ENCODE measurements at regions not wholly inside any gene's neighbourhood (a gene's known extent, or its start where the extent isn't known, plus 50 kb on each side); places are given as distances from the start of the nearest gene placed in this dataset.

- TF ChIP-seq, protein P1, sequence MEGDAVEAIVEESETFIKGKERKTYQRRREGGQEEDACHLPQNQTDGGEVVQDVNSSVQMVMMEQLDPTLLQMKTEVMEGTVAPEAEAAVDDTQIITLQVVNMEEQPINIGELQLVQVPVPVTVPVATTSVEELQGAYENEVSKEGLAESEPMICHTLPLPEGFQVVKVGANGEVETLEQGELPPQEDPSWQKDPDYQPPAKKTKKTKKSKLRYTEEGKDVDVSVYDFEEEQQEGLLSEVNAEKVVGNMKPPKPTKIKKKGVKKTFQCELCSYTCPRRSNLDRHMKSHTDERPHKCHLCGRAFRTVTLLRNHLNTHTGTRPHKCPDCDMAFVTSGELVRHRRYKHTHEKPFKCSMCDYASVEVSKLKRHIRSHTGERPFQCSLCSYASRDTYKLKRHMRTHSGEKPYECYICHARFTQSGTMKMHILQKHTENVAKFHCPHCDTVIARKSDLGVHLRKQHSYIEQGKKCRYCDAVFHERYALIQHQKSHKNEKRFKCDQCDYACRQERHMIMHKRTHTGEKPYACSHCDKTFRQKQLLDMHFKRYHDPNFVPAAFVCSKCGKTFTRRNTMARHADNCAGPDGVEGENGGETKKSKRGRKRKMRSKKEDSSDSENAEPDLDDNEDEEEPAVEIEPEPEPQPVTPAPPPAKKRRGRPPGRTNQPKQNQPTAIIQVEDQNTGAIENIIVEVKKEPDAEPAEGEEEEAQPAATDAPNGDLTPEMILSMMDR (conservative IDR thresholded peaks at IDR 0.05; ENCODE audit: low read depth, low read length) = no peak
- TF ChIP-seq EZH2 (IDR thresholded peaks at IDR 0.05; ENCODE audit: borderline replicate concordance, low read depth, low read length, poor library complexity, severe bottlenecking) = no peak
Observed at GRCh38 chr2:34387536-34387935, 788.4 kb upstream of the FAM98A start.
